ENCODE measurements at regions not wholly inside any gene's neighbourhood (a gene's known extent, or its start where the extent isn't known, plus 50 kb on each side); places are given as distances from the start of the nearest gene placed in this dataset.
"Not testable (repeated sequence)": the region's sequence is repeated elsewhere in the genome, so short reads cannot be mapped to it uniquely, and the experiment has no call there.

DNA sequence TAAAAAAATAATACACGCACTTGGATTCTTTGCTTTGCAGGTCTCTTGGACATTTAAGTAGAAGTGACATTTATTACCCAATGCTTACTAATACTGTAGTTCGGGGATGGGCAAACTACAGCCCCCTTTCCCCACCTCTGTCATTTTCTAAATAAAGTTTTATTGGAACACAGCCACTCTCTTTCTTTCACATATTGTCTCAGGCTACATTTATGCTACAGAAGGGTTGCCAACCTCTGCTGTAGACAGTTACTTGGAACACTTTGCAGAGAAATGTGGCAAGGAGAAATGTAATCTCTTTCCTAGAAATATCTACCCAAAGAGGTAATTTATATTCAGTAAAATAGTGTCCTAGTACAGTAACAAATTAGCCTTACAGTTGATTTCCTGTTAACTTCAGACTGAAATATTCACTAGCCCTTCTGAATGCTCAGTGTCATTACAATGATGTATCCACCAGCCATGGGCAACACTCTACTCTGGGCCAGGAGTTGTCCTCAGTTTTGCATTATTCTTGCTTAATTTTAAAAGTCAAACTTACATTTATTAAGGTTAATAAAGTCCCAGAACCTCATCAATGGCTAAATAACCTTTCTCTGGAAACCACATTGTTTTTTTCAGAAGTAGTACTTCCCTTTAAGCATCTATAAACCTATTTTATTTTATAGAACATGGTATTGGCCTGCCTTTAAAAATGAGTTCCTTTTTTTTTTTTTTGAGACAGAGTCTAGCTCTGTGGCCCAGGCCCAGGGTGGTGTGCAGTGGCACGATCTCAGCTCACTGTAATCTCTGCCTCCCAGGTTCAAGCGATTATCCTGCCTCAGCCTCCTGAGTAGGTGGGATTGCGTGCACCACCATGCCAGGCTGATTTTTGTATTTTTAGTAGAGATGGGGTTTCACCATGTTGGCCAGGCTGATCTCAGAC lies 269.6 kb upstream of the AMIGO2 start:
- H3K36me3 Mint-ChIP-seq (ENCODE audit: low read depth) = peaks cover 8% of the 10 kb centered on the region
- CTCF ChIA-PET = interaction anchor here (0.6 to 1.9 kb wide), 4 partner anchors 12 to 48 kb away, joined by 3 to 6 read pairs (median 4); no protein-coding TSS in a partner anchor

DNA sequence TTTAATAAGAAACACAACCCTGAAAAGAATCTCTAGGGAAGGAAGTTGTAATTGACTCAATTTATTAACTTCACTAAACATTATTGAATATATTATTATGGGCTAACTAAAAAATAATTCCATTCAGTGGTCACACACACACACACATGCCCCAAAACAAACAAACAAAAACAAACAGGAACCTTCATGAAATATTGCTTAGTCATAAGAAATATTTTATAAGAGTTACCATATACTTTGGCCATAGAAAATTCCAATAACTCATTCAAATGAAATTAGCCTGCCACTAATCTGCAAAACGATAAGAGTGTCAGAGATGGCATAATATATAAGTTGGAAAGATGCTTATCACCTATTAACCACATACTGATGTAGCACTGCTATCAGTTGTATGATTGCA lies 268.4 kb upstream of the AMIGO2 start:
- H3K4me3 Mint-ChIP-seq = no peak overlapping the region
- peak overlapping the region; percentile 94 for H3K27ac Mint-ChIP-seq
- no peaks in the 10 kb centered on the region for H3K27me3 Mint-ChIP-seq (ENCODE audit: low read depth)
- CTCF ChIA-PET = interaction anchor here (1.0 to 1.3 kb wide), 2 partner anchors 49 kb away, joined by 5 read pairs; no protein-coding TSS in a partner anchor
- intact Hi-C loops (cut with micrococcal nuclease) = no loop called here
- no peaks in the 10 kb centered on the region for H3K9me3 Mint-ChIP-seq
- H3K4me1 Mint-ChIP-seq (ENCODE audit: low read depth) = peaks cover 84% of the 10 kb centered on the region
- no peak for DNase-seq
- H3K36me3 Mint-ChIP-seq (ENCODE audit: low read depth) = peaks cover 1% of the 10 kb centered on the region

More for the DNA sequence above, 269.6 kb upstream of the AMIGO2 start:
- Mint-ChIP-seq H3K27me3 (ENCODE audit: low read depth) (no peaks in the 10 kb centered on the region), H3K4me3 (peak overlapping the region; percentile 67), H3K9me3 (no peaks in the 10 kb centered on the region), H3K4me1 (ENCODE audit: low read depth) (peaks cover 85% of the 10 kb centered on the region), H3K27ac (peak overlapping the region; percentile 94)
- intact Hi-C loops (cut with micrococcal nuclease) = loop anchor here (1.0 to 10.0 kb wide), 5 partner anchors 12 to 1625 kb away; partner anchors contain the start of genes ARID2 and RPAP3
- peak; percentile 55 for DNase-seq

DNA sequence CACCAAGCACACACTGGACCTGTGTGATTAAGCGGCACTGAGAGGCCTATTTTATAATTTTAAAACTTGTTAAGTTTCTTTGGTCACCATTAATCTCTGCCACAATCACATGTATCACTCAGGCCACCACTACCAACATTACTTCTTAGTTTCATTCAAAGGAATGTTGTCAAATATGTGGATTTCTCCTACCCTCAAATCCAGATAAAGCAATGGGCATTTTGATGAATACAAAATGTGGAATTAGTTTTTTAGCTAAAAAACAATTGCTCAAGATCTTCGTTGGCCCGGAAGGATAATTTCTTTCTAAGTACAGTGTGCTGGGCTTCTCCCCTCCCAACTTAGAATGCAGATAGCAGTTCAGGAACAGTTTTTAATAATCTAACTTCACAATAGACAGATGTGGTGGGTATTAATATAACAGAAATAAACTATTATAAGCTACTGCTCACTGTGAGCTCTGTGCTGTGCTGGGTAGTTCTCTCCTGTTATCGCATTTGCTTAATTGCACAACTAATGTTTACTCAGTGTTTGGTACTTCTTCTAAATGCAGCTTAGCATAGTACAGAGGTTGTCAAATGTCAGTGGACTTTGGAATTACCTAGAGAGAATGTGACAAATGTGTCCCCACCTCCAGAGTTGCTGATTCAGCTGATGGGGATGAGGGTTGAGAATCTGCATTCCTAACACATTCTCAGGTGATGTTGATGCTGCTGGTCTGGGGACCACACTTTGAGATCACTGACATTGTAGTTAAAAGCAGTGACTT lies 266.7 kb upstream of the AMIGO2 start:
- Mint-ChIP-seq H3K27me3 (ENCODE audit: low read depth) (no peaks in the 10 kb centered on the region), H3K36me3 (ENCODE audit: low read depth) (no peaks in the 10 kb centered on the region), H3K4me1 (ENCODE audit: low read depth) (peaks cover 70% of the 10 kb centered on the region), H3K4me3 (no peak overlapping the region), H3K27ac (no peak overlapping the region), H3K9me3 (peaks cover 1% of the 10 kb centered on the region)
- intact Hi-C loops (cut with micrococcal nuclease) = no loop called here
- DNase-seq = no peak
- CTCF ChIA-PET = interaction anchor here (0.8 to 1.5 kb wide), 3 partner anchors 48 to 128 kb away, joined by 3 to 7 read pairs (median 3); no protein-coding TSS in a partner anchor

DNA sequence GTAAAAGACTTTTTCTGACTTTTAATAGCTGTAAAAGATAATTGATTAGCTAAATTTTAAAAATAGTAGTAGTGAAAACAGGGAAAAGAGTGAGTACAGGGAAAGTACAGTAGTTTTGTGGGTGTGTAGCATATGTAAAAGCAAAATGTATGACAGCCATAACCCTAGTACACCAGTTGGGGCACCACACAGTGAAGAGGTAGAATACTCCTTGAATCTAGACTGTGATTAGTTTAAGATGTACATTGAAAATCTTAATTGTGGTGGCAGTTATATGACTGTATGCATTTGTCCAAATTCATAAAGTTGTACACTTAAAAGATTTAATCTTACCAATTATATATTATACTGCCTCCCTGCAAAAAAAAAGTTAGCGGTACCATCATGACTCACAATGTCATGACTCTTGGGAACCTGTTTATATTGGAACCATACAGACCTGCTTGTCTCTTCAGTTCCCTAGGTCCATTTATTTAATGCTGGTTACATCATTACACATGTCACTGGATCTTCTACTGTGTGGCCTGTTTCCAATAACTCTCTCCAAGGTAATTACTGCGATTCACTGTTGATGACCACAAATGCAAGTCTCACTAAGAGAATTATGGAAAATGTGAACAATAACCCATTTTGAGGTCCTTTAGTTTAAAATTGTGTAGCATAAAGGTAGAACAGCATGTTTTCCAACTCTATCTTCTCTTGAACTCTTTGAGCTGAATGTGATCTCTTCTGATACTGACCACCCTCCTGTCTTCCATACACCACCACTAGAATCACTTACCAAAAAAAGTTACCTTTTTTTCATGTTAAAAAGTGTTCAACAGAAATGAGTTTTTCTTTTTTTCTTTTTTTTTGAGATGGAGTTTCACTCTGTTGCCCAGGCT lies 264.2 kb upstream of the AMIGO2 start:
- CTCF ChIA-PET = no interaction called here
- Mint-ChIP-seq H3K4me1 (ENCODE audit: low read depth) (peaks cover 49% of the 10 kb centered on the region), H3K36me3 (ENCODE audit: low read depth) (no peaks in the 10 kb centered on the region), H3K27me3 (ENCODE audit: low read depth) (no peaks in the 10 kb centered on the region), H3K9me3 (peaks cover 1% of the 10 kb centered on the region), H3K4me3 (no peak overlapping the region), H3K27ac (peak overlapping the region; percentile 86)
- intact Hi-C loops (cut with micrococcal nuclease) = loop anchor here (1.0 to 2.0 kb wide), 2 partner anchors 8 to 15 kb away; no protein-coding TSS in a partner anchor
- no peak for DNase-seq

DNA sequence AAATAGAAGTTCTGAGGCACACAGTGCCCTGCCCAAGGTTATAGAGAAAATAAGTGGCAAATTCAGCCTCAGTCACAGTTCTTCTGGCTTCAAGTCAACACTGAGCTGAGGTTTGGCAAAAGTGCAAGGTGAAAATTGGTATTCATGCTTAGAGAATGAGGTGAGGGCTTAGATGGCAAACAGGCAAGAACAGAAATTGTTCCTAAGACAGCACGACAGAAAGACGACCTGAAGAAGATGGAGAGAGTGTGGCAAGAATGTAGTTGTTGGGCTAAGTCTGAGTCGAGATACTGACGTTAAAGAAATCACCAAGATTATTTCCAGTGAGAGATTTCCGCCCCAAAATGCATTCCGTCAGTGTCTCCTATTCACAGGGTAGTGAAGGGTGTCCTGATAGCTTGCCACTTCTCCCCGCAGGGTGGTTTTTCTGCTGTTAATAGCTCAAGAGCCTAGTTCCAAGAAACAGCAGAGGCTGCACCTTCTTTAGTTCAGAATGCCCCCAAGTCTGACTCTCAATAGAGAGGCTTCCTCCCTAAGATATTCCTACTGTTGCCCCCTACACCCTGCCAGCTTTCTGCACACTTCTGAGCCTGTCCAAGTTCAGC lies 260.8 kb upstream of the AMIGO2 start:
- H3K4me1 Mint-ChIP-seq (ENCODE audit: low read depth) = peaks cover 35% of the 10 kb centered on the region
- intact Hi-C loops (cut with micrococcal nuclease) = no loop called here
- peaks cover 3% of the 10 kb centered on the region for H3K36me3 Mint-ChIP-seq (ENCODE audit: low read depth)
- H3K9me3 Mint-ChIP-seq = peaks cover 12% of the 10 kb centered on the region
- no peaks in the 10 kb centered on the region for H3K27me3 Mint-ChIP-seq (ENCODE audit: low read depth)
- CTCF ChIA-PET = no interaction called here
- H3K27ac Mint-ChIP-seq = no peak overlapping the region
- DNase-seq = no peak
- H3K4me3 Mint-ChIP-seq = no peak overlapping the region

DNA sequence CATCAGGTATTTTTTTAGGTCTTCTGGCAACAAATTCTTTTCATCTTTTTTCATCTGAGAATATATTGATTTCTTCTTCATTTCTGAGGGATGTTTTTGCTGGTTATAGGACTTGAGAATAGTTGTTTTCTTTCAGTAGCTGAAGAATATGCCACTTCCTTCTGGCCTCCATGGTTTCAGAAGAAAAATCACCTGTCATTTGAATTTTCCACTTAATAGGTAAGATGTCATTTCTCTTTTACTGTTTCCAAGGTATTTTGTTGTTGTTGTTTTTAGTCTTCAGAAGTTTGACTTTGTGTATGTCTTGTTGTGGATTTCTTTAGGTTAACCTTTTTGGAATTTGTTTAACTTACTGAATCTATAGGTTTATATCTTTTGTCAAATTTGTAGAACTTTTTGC lies 257.8 kb upstream of the AMIGO2 start:
- peaks cover 33% of the 10 kb centered on the region for H3K4me1 Mint-ChIP-seq (ENCODE audit: low read depth)
- H3K9me3 Mint-ChIP-seq = peaks cover 12% of the 10 kb centered on the region
- no peak overlapping the region for H3K4me3 Mint-ChIP-seq
- CTCF ChIA-PET = no interaction called here
- intact Hi-C loops (cut with micrococcal nuclease) = no loop called here
- DNase-seq = no peak
- H3K27ac Mint-ChIP-seq = no peak overlapping the region
- no peaks in the 10 kb centered on the region for H3K27me3 Mint-ChIP-seq (ENCODE audit: low read depth)
- peaks cover 5% of the 10 kb centered on the region for H3K36me3 Mint-ChIP-seq (ENCODE audit: low read depth)

DNA sequence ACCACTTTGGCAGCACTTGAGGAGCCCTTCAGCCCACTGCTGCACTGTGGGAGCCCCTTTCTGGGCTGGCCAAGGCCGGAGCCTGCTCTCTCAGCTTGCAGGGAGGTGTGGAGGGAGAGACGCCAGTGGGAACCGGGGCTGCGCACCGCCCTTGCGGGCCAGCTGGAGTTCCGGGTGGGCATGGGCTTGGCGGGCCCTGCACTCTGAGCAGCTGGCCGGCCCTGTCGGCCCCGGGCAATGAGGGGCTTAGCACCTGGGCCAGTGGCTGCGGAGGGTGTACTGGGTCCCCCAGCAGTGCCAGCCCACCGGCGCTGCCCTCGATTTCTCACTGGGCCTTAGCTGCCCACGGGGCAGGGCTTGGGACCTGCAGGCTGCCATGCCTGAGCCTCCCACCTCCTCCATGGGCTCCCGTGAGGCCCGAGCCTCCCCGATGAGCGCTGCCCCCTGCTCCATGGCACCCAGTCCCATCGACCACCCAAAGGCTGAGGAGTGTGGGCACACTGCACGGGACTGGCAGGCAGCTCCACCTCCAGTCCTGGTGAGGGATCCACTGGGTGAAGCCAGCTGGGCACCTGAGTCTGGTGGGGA lies 253.6 kb upstream of the AMIGO2 start:
- H3K27ac Mint-ChIP-seq; H3K9me3 Mint-ChIP-seq; DNase-seq; H3K36me3 Mint-ChIP-seq (ENCODE audit: low read depth); H3K4me3 Mint-ChIP-seq; H3K27me3 Mint-ChIP-seq (ENCODE audit: low read depth); intact Hi-C loops (cut with micrococcal nuclease): not testable (repeated sequence)
- peaks cover 51% of the 10 kb centered on the region for H3K4me1 Mint-ChIP-seq (ENCODE audit: low read depth)
- CTCF ChIA-PET = interaction anchor here (0.6 to 1.6 kb wide), 2 partner anchors 64 to 122 kb away, joined by 3 read pairs; no protein-coding TSS in a partner anchor

DNA sequence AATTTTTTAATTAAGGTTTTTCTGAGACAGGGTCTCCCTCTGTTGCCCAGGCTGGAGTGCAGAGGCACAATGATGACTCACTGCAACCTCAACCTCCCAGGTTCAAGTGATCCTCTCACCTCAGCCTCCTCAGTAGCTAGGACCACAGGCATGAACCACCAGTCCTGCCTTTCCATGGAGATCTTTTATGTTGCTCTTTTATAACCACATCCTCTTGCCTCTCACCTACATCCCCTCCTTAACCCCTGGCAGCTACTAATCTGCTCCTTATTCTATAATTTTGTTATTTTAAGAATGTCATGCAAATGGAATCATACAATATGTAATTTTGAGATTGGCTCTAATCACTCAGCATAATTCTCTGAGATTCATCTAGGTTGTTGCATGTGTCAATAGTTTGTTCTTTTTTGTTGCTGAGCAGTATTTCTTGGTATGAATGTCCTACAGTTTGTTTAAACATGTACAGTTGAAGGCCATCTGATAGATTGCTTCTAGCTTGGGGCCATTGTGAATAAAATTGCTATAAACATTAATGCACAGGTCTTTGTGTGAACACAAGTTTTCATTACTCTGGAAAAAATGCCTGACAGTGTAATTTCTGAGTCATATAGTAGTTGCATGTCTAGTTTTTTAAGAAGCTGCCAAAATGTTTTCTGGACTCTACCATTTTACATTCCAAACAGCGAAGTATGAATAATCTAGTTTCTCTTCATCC lies 249.2 kb upstream of the AMIGO2 start:
- no peaks in the 10 kb centered on the region for H3K36me3 Mint-ChIP-seq (ENCODE audit: low read depth)
- H3K4me3 Mint-ChIP-seq = no peak overlapping the region
- intact Hi-C loops (cut with micrococcal nuclease) = loop anchor here (1.0 to 2.0 kb wide), 2 partner anchors 16 to 53 kb away; no protein-coding TSS in a partner anchor
- peak; percentile 34 for DNase-seq
- CTCF ChIA-PET = interaction anchor here (1.1 kb wide), 1 partner anchor 9 kb away, joined by 3 read pairs; no protein-coding TSS in a partner anchor
- peak overlapping the region; percentile 63 for H3K27ac Mint-ChIP-seq
- no peaks in the 10 kb centered on the region for H3K27me3 Mint-ChIP-seq (ENCODE audit: low read depth)
- peaks cover 2% of the 10 kb centered on the region for H3K9me3 Mint-ChIP-seq
- peaks cover 41% of the 10 kb centered on the region for H3K4me1 Mint-ChIP-seq (ENCODE audit: low read depth)

DNA sequence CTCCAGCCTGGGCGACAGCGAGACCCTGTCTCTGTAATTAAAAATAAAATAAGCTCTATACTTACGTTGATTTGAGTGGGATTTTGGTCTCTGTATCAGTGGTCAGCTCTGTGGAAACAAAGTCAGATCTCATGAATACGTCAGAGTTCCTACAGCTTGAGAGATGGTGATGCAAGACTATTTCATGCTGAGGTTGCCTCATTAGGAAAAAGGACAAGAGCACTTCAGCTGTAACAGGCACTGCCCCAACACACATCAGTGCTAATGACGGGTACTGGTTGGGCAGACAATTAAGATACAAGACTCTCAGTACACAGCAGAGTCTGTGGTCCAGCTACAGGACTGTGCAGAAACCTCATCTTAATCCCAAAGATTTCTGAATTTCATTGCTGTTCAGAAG lies 246.4 kb upstream of the AMIGO2 start:
- intact Hi-C loops (cut with micrococcal nuclease) = no loop called here
- CTCF ChIA-PET = no interaction called here
- H3K36me3 Mint-ChIP-seq (ENCODE audit: low read depth) = peaks cover 2% of the 10 kb centered on the region
- no peak overlapping the region for H3K27ac Mint-ChIP-seq
- H3K27me3 Mint-ChIP-seq (ENCODE audit: low read depth) = no peaks in the 10 kb centered on the region
- peaks cover 44% of the 10 kb centered on the region for H3K4me1 Mint-ChIP-seq (ENCODE audit: low read depth)
- peaks cover 3% of the 10 kb centered on the region for H3K9me3 Mint-ChIP-seq
- no peak overlapping the region for H3K4me3 Mint-ChIP-seq
- DNase-seq = no peak

DNA sequence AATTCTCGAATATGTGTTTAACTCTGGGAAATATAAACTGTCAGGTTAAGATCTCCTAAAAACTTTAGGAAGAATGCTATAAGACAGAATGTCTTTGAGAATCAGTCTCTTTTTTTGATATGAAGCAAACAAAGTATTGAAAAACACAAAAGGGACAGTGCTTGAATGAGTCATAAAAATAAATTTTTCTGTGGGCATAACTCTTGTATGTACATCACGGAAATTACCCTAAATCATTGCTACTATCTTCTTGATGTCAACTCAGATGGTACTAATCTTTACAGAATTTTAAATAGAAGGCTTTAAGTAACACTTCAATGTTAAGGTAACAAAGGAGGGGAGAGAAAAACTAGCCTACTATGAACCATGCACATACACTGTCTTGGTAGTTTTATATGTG lies 244.0 kb upstream of the AMIGO2 start:
- intact Hi-C loops (cut with micrococcal nuclease) = no loop called here
- no peak for DNase-seq
- CTCF ChIA-PET = interaction anchor here (0.6 kb wide), 1 partner anchor 10 kb away, joined by 3 read pairs; no protein-coding TSS in a partner anchor
- H3K9me3 Mint-ChIP-seq = peaks cover 3% of the 10 kb centered on the region
- H3K4me1 Mint-ChIP-seq (ENCODE audit: low read depth) = peaks cover 44% of the 10 kb centered on the region
- no peaks in the 10 kb centered on the region for H3K27me3 Mint-ChIP-seq (ENCODE audit: low read depth)
- peak overlapping the region; percentile 67 for H3K27ac Mint-ChIP-seq
- H3K36me3 Mint-ChIP-seq (ENCODE audit: low read depth) = peaks cover 2% of the 10 kb centered on the region
- no peak overlapping the region for H3K4me3 Mint-ChIP-seq

Data from activated naive CD4-positive, alpha-beta T cell treated with anti-CD3 and anti-CD28 coated beads for 36 hours (primary cell).